WERI-Rb-1 (cell line): ENCODE measurements at regions not wholly inside any gene's neighbourhood (a gene's known extent, or its start where the extent isn't known, plus 50 kb on each side); places are given as distances from the start of the nearest gene placed in this dataset.

Source experiments
- DNase-seq: peaks from one replicate; pipeline ENCODE4 v3.0.0-alpha.2; 2020
- H3K27ac ChIP-seq: fragments of 250-450 bp; sonication (Bioruptor Pico); 2 replicates; pipeline ENCODE4 v1.5.1; 2020; ENCODE audit warnings: mild to moderate bottlenecking, moderate library complexity
- H3K27me3 ChIP-seq: fragments of 250-450 bp; sonication (Bioruptor Pico); 2 replicates; pipeline ENCODE4 v1.5.1; 2021; ENCODE audit warnings: mild to moderate bottlenecking, low read depth, moderate library complexity; ENCODE audit not compliant: insufficient read depth, severe bottlenecking
- H3K36me3 ChIP-seq: fragments of 250-450 bp; sonication (Bioruptor Pico); 2 replicates; pipeline ENCODE4 v1.5.1; 2020; ENCODE audit warnings: mild to moderate bottlenecking, moderate library complexity
- H3K4me3 ChIP-seq: 2 replicates; pipeline ENCODE4 v1.5.1; 2011; ENCODE audit warnings: low read depth, mild to moderate bottlenecking, control low read depth, low read length
- H3K9me3 ChIP-seq: fragments of 250-450 bp; sonication (Bioruptor Pico); 2 replicates; pipeline ENCODE4 v1.5.1; 2021; ENCODE audit warnings: mild to moderate bottlenecking, moderate library complexity; ENCODE audit not compliant: severe bottlenecking
- TF ChIP-seq, protein P1 (sequence below): IDR thresholded peaks from 2 replicates; pipeline ENCODE4 v1.5.1; 2011; ENCODE audit warnings: low read depth, mild to moderate bottlenecking, control low read depth, inconsistent platforms, low read length

DNA sequence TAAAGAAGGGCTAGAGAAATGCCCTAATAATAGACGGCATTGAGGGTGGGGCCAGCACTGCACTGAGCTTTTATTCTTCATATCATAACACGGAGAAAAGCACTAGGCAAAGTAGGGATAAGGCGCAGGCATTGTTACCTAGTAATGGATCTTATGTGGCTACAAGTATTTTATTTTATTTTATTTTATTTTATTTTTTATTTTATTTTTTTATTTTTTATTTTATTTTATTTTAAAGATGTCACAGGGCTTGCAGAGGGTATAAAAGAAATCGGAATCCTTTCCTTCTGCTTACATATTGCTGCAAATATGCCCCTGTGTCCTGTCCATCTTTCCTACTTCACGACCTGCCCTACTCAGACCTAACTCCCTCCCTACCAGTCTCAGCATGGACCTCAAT lies 452.0 kb upstream of the KIRREL3 start:
- Histone ChIP-seq H3K27ac (no peak overlapping the region), H3K4me3 (no peak overlapping the region), H3K9me3 (peaks cover 3% of the 10 kb centered on the region), H3K36me3 (no peaks in the 10 kb centered on the region), H3K27me3 (no peaks in the 10 kb centered on the region)
- TF ChIP-seq, protein P1, sequence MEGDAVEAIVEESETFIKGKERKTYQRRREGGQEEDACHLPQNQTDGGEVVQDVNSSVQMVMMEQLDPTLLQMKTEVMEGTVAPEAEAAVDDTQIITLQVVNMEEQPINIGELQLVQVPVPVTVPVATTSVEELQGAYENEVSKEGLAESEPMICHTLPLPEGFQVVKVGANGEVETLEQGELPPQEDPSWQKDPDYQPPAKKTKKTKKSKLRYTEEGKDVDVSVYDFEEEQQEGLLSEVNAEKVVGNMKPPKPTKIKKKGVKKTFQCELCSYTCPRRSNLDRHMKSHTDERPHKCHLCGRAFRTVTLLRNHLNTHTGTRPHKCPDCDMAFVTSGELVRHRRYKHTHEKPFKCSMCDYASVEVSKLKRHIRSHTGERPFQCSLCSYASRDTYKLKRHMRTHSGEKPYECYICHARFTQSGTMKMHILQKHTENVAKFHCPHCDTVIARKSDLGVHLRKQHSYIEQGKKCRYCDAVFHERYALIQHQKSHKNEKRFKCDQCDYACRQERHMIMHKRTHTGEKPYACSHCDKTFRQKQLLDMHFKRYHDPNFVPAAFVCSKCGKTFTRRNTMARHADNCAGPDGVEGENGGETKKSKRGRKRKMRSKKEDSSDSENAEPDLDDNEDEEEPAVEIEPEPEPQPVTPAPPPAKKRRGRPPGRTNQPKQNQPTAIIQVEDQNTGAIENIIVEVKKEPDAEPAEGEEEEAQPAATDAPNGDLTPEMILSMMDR: no peak
- DNase-seq: no peak

DNA sequence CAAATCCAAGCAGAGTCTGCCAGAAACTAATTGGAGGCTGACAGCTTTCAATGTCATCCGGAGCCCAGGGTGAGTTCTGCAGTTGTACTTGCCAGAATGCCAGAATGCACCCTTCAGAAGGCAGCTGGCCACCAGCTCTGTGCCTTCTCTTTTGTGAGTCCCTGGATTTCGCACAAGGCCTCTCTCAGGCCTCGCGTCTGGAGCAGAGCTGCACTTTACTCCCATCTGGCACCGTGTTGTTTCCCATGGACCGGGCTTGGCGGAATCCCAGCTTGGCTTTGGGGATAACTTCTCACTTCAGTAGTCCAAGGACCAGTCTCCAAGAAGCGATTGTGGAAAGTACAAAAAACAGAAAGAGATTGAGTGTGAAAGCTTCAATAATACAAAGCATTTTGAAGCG lies 451.3 kb upstream of the KIRREL3 start:
- TF ChIP-seq, protein P1: no peak
- H3K4me3 ChIP-seq: no peak overlapping the region
- no peak for DNase-seq
- H3K36me3 ChIP-seq: no peaks in the 10 kb centered on the region
- H3K27me3 ChIP-seq: no peaks in the 10 kb centered on the region
- H3K9me3 ChIP-seq: peaks cover 3% of the 10 kb centered on the region
- no peak overlapping the region for H3K27ac ChIP-seq

DNA sequence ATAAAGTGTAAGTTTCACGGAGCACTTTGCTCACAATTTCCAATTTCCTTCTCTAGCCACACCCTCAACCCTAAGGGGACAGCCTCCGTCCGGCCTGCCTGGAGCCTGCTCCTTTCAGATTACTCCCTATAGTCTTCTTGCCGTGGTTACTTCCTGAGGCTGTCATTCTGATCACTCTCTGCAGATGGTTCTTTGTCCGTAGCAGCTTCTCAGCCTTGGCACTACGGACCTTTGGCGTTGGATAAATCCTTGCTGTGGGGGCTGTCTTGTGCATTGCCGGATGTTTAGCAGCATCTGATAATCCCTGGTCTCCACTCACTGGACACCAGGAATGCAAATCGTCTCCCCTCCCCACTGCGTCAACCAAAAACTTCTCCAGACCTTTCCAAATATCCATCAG lies 447.5 kb upstream of the KIRREL3 start:
- Histone ChIP-seq H3K27me3 (no peaks in the 10 kb centered on the region), H3K4me3 (no peak overlapping the region), H3K27ac (no peak overlapping the region), H3K36me3 (no peaks in the 10 kb centered on the region), H3K9me3 (peaks cover 3% of the 10 kb centered on the region)
- DNase-seq: no peak
- TF ChIP-seq, protein P1: no peak

DNA sequence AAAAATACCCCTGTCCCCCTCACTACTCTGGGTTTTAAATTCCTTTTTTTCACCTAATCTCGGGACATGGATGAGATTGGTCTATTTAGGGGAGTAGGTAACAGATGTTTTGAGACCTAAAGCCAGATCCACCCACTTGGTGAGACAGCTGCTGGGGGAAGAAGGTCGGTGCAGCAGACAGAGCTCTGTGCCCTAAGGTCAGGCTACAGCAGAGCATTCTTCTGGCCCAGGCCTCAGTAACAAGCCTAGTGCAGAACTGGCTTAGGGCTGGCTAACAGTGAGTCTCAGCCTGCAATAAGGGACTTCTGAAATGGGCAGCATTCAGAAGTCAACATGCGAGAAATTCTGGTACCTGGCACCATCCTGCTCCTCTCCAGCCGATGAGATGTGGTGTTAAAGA lies 444.9 kb upstream of the KIRREL3 start:
- no peaks in the 10 kb centered on the region for H3K36me3 ChIP-seq

DNA sequence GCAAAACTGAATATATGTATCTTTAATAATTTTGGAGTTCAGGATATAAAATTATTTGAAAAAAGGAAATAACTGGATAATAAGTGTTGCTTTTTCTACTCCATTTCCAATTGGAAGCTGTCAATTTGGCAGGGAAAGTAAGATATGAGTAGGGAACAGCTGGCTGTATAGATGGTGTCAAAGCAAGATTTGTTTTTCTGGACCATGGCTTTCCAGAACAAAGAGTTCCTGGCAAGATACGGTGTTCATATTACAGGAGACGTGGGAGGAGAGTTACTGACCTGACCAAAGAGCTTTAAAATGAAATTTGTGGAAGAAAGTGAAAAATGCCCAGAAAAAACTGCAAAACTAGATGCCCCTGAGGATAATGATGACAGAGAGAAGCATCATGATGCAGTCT lies 442.7 kb upstream of the KIRREL3 start:
- H3K9me3 ChIP-seq: no peaks in the 10 kb centered on the region
- H3K27ac ChIP-seq: no peak overlapping the region
- H3K27me3 ChIP-seq: no peaks in the 10 kb centered on the region
- H3K4me3 ChIP-seq: no peak overlapping the region
- no peak for DNase-seq
- H3K36me3 ChIP-seq: no peaks in the 10 kb centered on the region
- TF ChIP-seq, protein P1: no peak

More for the DNA sequence above, 444.9 kb upstream of the KIRREL3 start:
- H3K27ac ChIP-seq: no peak overlapping the region
- TF ChIP-seq, protein P1: no peak
- peaks cover 3% of the 10 kb centered on the region for H3K9me3 ChIP-seq
- DNase-seq: no peak
- no peak overlapping the region for H3K4me3 ChIP-seq
- no peaks in the 10 kb centered on the region for H3K27me3 ChIP-seq

DNA sequence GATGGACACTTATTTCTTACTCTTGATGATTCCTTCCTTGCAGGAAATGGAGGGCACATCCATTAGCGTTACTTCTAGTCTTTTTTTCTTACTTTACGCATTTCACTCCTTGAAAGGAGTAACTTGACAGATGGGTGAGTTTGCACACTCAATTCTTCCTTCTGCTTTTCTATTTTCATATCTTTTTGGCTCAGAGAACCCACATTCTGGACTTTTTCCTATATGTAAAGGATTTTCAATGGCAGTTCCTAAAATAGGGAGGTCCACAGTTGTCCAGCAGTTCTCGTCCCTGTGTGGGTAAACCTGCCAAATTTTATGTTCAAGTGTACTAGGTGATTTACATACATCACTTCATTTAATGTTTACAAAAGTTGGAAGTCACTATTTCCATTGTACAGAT lies 440.0 kb upstream of the KIRREL3 start:
- H3K27ac ChIP-seq: no peak overlapping the region
- TF ChIP-seq, protein P1: no peak
- DNase-seq: no peak

More for the DNA sequence above, 440.0 kb upstream of the KIRREL3 start:
- H3K4me3 ChIP-seq: no peak overlapping the region
- no peaks in the 10 kb centered on the region for H3K27me3 ChIP-seq
- H3K9me3 ChIP-seq: no peaks in the 10 kb centered on the region
- no peaks in the 10 kb centered on the region for H3K36me3 ChIP-seq
